ENCODE measurements at regions not wholly inside any gene's neighbourhood (a gene's known extent, or its start where the extent isn't known, plus 50 kb on each side); places are given as distances from the start of the nearest gene placed in this dataset.

GRCh38 chr6:97621111-97621510 is 338.1 kb upstream of the MMS22L start:
- FAIRE-seq, result no peak

- no peak for FAIRE-seq
These were observed 343.8 kb upstream of the MMS22L start for GRCh38 chr6:97626671-97627441.

GRCh38 chr6:97629180-97629579 is 346.2 kb upstream of the MMS22L start:
- no peak for FAIRE-seq

GRCh38 chr6:97630604-97631003 is 347.6 kb upstream of the MMS22L start:
- FAIRE-seq, result no peak

GRCh38 chr6:97632341-97632740 is 349.3 kb upstream of the MMS22L start:
- no peak for FAIRE-seq

- FAIRE-seq, result no peak
These were observed 356.7 kb upstream of the MMS22L start for GRCh38 chr6:97639702-97640101.

GRCh38 chr6:97644353-97644752 is 361.3 kb upstream of the MMS22L start:
- FAIRE-seq, result no peak

- no peak for FAIRE-seq
These were observed 362.7 kb upstream of the MMS22L start for GRCh38 chr6:97645757-97646156.

GRCh38 chr6:97653076-97653475 is 370.1 kb upstream of the MMS22L start:
- FAIRE-seq, result no peak

GRCh38 chr6:97653517-97653916 is 370.5 kb upstream of the MMS22L start:
- FAIRE-seq, result no peak

GRCh38 chr6:97654674-97655073 is 371.7 kb upstream of the MMS22L start:
- no peak for FAIRE-seq

- no peak for FAIRE-seq
These were observed 373.2 kb upstream of the MMS22L start for GRCh38 chr6:97656236-97656635.

- FAIRE-seq, result no peak
These were observed 373.8 kb upstream of the MMS22L start for GRCh38 chr6:97656706-97657350.

GRCh38 chr6:97658090-97658489 is 375.1 kb upstream of the MMS22L start:
- no peak for FAIRE-seq

GRCh38 chr6:97663252-97663651 is 380.2 kb upstream of the MMS22L start:
- no peak for FAIRE-seq

GRCh38 chr6:97665446-97665845 is 382.4 kb upstream of the MMS22L start:
- FAIRE-seq, result no peak

- FAIRE-seq, result no peak
These were observed 383.9 kb upstream of the MMS22L start for GRCh38 chr6:97666889-97667288.

- FAIRE-seq, result no peak
These were observed 385.7 kb upstream of the MMS22L start for GRCh38 chr6:97668716-97669115.

GRCh38 chr6:97669191-97670031 is 386.4 kb upstream of the MMS22L start:
- no peak for FAIRE-seq

- FAIRE-seq, result no peak
These were observed 391.8 kb upstream of the MMS22L start for GRCh38 chr6:97674802-97675201.

- FAIRE-seq, result no peak
These were observed 394.6 kb upstream of the MMS22L start for GRCh38 chr6:97677626-97678025.

- FAIRE-seq, result no peak
These were observed 404.9 kb upstream of the MMS22L start for GRCh38 chr6:97687916-97688315.

GRCh38 chr6:97689078-97689754 is 406.2 kb upstream of the MMS22L start:
- no peak for FAIRE-seq
